ENCODE measurements at regions not wholly inside any gene's neighbourhood (a gene's known extent, or its start where the extent isn't known, plus 50 kb on each side); places are given as distances from the start of the nearest gene placed in this dataset.

GRCh38 chrX:20479048-20479447 is 212.3 kb upstream of the RPS6KA3 start:
- TF ChIP-seq CTCF (IDR thresholded peaks at IDR 0.05; ENCODE audit: extremely low read depth, insufficient read depth, missing control alignments), result no peak
- in situ Hi-C loops (cut with MboI; ENCODE audit: low pct_unique_long_range_greater_than_20kb, low sequenced_read_pairs, unreplicated experiment), result no loop called here
- DNase-seq (ENCODE audit: low spot score), result no peak

GRCh38 chrX:20477836-20478524 is 211.3 kb upstream of the RPS6KA3 start:
- in situ Hi-C loops (cut with MboI; ENCODE audit: low pct_unique_long_range_greater_than_20kb, low sequenced_read_pairs, unreplicated experiment), result no loop called here
- TF ChIP-seq CTCF (IDR thresholded peaks at IDR 0.05; ENCODE audit: extremely low read depth, insufficient read depth, missing control alignments), result no peak
- no peak for DNase-seq (ENCODE audit: low spot score)

GRCh38 chrX:20477219-20477618 is 210.5 kb upstream of the RPS6KA3 start:
- no peak for DNase-seq (ENCODE audit: low spot score)
- in situ Hi-C loops (cut with MboI; ENCODE audit: low pct_unique_long_range_greater_than_20kb, low sequenced_read_pairs, unreplicated experiment), result no loop called here
- no peak for TF ChIP-seq CTCF (IDR thresholded peaks at IDR 0.05; ENCODE audit: extremely low read depth, insufficient read depth, missing control alignments)

GRCh38 chrX:20472620-20473258 is 206.0 kb upstream of the RPS6KA3 start:
- DNase-seq (ENCODE audit: low spot score), result no peak
- no peak for TF ChIP-seq CTCF (IDR thresholded peaks at IDR 0.05; ENCODE audit: extremely low read depth, insufficient read depth, missing control alignments)
- in situ Hi-C loops (cut with MboI; ENCODE audit: low pct_unique_long_range_greater_than_20kb, low sequenced_read_pairs, unreplicated experiment), result no loop called here

- DNase-seq (ENCODE audit: low spot score), result no peak
- no peak for TF ChIP-seq CTCF (IDR thresholded peaks at IDR 0.05; ENCODE audit: extremely low read depth, insufficient read depth, missing control alignments)
- in situ Hi-C loops (cut with MboI; ENCODE audit: low pct_unique_long_range_greater_than_20kb, low sequenced_read_pairs, unreplicated experiment), result no loop called here
Observed at GRCh38 chrX:20472148-20472547, 205.4 kb upstream of the RPS6KA3 start.

- in situ Hi-C loops (cut with MboI; ENCODE audit: low pct_unique_long_range_greater_than_20kb, low sequenced_read_pairs, unreplicated experiment), result no loop called here
- no peak for TF ChIP-seq CTCF (IDR thresholded peaks at IDR 0.05; ENCODE audit: extremely low read depth, insufficient read depth, missing control alignments)
- no peak for DNase-seq (ENCODE audit: low spot score)
Observed at GRCh38 chrX:20471483-20471882, 204.8 kb upstream of the RPS6KA3 start.
